ENCODE measurements at regions not wholly inside any gene's neighbourhood (a gene's known extent, or its start where the extent isn't known, plus 50 kb on each side); places are given as distances from the start of the nearest gene placed in this dataset.

GRCh38 chr6:40166963-40167362, 232.7 kb upstream of the MOCS1 start:
- no peak for TF ChIP-seq CTCF (conservative IDR thresholded peaks at IDR 0.05; ENCODE audit: low read depth, low read length)
- H3K4me3 ChIP-seq (ENCODE audit: low read depth, low read length): no peak overlapping the region
- DNase-seq (ENCODE audit: low read depth): no peak

GRCh38 chr6:40165036-40165709, 230.9 kb upstream of the MOCS1 start:
- no peak overlapping the region for H3K4me3 ChIP-seq (ENCODE audit: low read depth, low read length)
- no peak for DNase-seq (ENCODE audit: low read depth)
- no peak for TF ChIP-seq CTCF (conservative IDR thresholded peaks at IDR 0.05; ENCODE audit: low read depth, low read length)

- no peak for TF ChIP-seq CTCF (conservative IDR thresholded peaks at IDR 0.05; ENCODE audit: low read depth, low read length)
- no peak overlapping the region for H3K4me3 ChIP-seq (ENCODE audit: low read depth, low read length)
- no peak for DNase-seq (ENCODE audit: low read depth)
Observed at GRCh38 chr6:40164345-40164755, 230.1 kb upstream of the MOCS1 start.

DNA sequence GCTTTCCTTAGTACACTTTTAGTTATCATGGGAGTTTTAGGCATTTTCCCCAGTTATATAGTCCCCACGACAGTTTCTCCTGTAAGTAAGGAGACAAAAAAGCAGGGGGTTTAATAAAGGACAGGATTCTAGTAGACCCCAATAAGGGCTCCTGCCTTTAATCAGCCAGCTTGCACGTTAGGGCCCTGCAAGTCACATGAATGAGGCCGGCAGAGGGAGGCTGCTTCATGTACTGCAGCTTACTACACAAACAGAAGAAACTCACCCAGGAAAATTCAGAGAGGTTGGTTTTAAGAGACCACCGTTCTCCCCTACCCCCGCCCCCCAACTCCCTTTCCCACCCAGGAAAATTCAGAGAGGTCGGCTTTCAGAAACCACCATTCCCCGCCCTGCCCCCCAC, 229.7 kb upstream of the MOCS1 start:
- no peak for DNase-seq (ENCODE audit: low read depth)
- TF ChIP-seq CTCF (conservative IDR thresholded peaks at IDR 0.05; ENCODE audit: low read depth, low read length): no peak
- H3K4me3 ChIP-seq (ENCODE audit: low read depth, low read length): no peak overlapping the region

DNA sequence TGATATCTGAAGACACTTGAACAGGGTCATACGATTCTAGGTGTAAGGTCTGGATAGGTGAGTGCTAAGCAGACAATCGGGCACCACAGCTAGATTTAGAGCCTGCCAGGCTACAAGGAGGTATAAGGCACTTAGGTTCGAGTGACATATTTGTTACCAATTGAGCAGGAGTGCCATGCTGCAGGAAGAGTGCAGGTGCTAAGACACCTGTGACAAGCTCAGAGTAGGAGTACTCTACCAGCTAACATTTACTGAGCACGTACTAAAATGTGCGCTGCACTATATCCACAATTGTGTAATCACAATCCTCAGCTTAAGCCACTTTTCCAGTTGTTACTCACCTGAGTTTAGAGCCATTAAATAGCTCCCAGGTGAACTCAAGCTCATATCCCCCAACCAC, 227.8 kb upstream of the MOCS1 start:
- no peak for TF ChIP-seq CTCF (conservative IDR thresholded peaks at IDR 0.05; ENCODE audit: low read depth, low read length)
- H3K4me3 ChIP-seq (ENCODE audit: low read depth, low read length): no peak overlapping the region
- no peak for DNase-seq (ENCODE audit: low read depth)

DNA sequence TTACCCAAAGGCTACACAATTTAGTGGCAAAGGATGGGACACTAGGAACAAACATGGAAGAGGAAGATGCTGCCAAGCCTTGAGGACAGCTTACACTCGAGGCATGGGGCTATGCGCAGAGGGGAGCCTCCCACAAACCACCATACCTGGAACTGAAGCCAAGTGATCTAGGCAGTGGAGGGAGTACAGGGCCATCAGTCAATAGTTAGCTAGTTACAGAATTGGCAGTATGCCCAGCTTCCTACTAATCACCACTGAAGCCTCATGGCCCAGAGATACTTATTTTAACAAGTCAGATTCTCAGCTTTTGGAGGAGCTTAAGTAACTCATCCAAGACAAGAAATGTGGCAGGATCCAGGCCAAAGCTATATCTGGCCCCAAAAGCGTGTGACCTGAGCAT, 226.6 kb upstream of the MOCS1 start:
- DNase-seq (ENCODE audit: low read depth): peak; percentile 1
- no peak overlapping the region for H3K4me3 ChIP-seq (ENCODE audit: low read depth, low read length)
- TF ChIP-seq CTCF (conservative IDR thresholded peaks at IDR 0.05; ENCODE audit: low read depth, low read length): no peak

DNA sequence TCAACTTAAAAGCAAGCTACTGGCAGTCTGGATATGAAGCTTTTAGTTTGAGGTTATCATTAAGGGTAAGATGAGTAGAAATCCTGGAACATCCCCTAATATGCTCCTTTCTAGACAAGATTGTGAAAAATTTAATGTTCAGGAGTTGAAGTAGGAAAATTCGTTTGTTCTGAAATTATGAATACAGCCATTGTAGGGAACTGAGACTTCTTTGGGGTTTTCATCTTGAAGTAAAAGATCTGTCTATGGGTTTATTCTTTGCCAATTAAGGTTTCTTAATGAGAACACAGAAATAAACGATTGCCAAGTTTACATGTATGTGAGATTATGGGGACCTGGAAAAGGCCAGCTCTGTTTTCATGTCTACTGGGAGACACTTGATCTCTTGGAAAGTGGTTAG, 225.6 kb upstream of the MOCS1 start:
- H3K4me3 ChIP-seq (ENCODE audit: low read depth, low read length): no peak overlapping the region
- no peak for TF ChIP-seq CTCF (conservative IDR thresholded peaks at IDR 0.05; ENCODE audit: low read depth, low read length)
- DNase-seq (ENCODE audit: low read depth): no peak
